ENCODE measurements at regions not wholly inside any gene's neighbourhood (a gene's known extent, or its start where the extent isn't known, plus 50 kb on each side); places are given as distances from the start of the nearest gene placed in this dataset.

GRCh38 chr13:87582399-87582798, 88.8 kb upstream of the SLITRK5 start:
- TF ChIP-seq POLR2AphosphoS5 (IDR thresholded peaks at IDR 0.05; ENCODE audit: borderline replicate concordance, low read depth, low read length) = no peak
- TF ChIP-seq EZH2 (IDR thresholded peaks at IDR 0.05) = no peak

Data from SK-N-MC (cell line).